ENCODE measurements at regions not wholly inside any gene's neighbourhood (a gene's known extent, or its start where the extent isn't known, plus 50 kb on each side); places are given as distances from the start of the nearest gene placed in this dataset.

DNA sequence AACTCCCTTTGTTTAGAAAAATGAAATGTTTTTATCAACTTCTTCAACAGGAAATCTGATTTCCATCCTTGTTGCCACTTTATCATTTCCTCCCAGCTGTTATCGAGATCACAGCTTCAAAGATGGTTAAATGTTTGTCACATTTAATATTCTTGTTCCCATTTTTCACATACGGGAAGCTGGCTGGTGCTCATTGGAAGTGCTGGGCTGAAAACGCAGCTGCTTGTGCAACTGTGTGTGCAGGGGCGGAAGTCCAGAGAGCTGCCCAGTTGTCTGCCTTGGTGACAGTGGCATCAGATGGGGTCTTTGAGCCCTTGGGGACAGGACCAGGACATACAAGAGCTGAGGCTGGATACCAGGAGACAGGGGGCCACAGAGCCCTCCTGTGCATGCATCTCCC lies 549.2 kb upstream of the CDH11 start:
- no peak for TF ChIP-seq CTCF (IDR thresholded peaks at IDR 0.05)
- no peak for TF ChIP-seq POLR2A (IDR thresholded peaks at IDR 0.05)

Measured in suprapubic skin (tissue), 3 donors.